RWPE1 (cell line): ENCODE measurements at regions not wholly inside any gene's neighbourhood (a gene's known extent, or its start where the extent isn't known, plus 50 kb on each side); places are given as distances from the start of the nearest gene placed in this dataset.

Experiments used
- CTCF ChIA-PET: fragments of 350-600 bp; sonication (Branson Sonifier 250); formaldehyde crosslinking; extraction: SDS; loops from one replicate; lab custom pipeline; 2021; lab: Yijun Ruan, JAX
- POLR2A ChIA-PET: fragments of 400-600 bp; formaldehyde crosslinking; extraction: SDS; loops from one replicate; lab custom pipeline; 2020; ENCODE audit warnings: antibody characterized with exemption; ENCODE audit not compliant: low non-redundant PET; lab: Yijun Ruan, JAX
- DNase-seq: peaks from one replicate; pipeline ENCODE4 v3.0.0; 2012; ENCODE audit warnings: low spot score
- H3K27ac ChIP-seq: fragments of 450-650 bp; 2 replicates; pipeline ENCODE4 v1.5.1; 2017
- CTCF ChIP-seq: fragments of 450-650 bp; conservative IDR thresholded peaks from 2 replicates; pipeline ENCODE4 v1.5.1; 2017; ENCODE audit warnings: low read depth, mild to moderate bottlenecking

- DNase-seq, result no peak
- ChIA-PET POLR2A (no interaction called here), CTCF (interaction anchor here (0.7 kb wide), 1 partner anchor 37 kb away, joined by 3 read pairs; no protein-coding TSS in a partner anchor)
- no peak for TF ChIP-seq CTCF
- no peak overlapping the region for H3K27ac ChIP-seq
Measured at GRCh38 chrX:10923466-10923865, 187.7 kb upstream of the HCCS start.

GRCh38 chrX:10926404-10926803 is 184.7 kb upstream of the HCCS start:
- POLR2A ChIA-PET, result no interaction called here
- TF ChIP-seq CTCF, result no peak
- no peak for DNase-seq
- H3K27ac ChIP-seq, result no peak overlapping the region
- CTCF ChIA-PET, result no interaction called here

GRCh38 chrX:10926891-10927290 is 184.2 kb upstream of the HCCS start:
- ChIA-PET CTCF (no interaction called here), POLR2A (no interaction called here)
- no peak for DNase-seq
- H3K27ac ChIP-seq, result no peak overlapping the region
- TF ChIP-seq CTCF, result no peak

GRCh38 chrX:10929747-10930146 is 181.4 kb upstream of the HCCS start:
- no peak for TF ChIP-seq CTCF
- H3K27ac ChIP-seq, result no peak overlapping the region
- CTCF ChIA-PET, result no interaction called here
- POLR2A ChIA-PET, result no interaction called here
- DNase-seq, result no peak

GRCh38 chrX:10930151-10930550 is 181.0 kb upstream of the HCCS start:
- ChIA-PET POLR2A (no interaction called here), CTCF (no interaction called here)
- no peak overlapping the region for H3K27ac ChIP-seq
- no peak for TF ChIP-seq CTCF
- no peak for DNase-seq

- no peak for TF ChIP-seq CTCF
- ChIA-PET POLR2A (no interaction called here), CTCF (no interaction called here)
- DNase-seq, result no peak
- no peak overlapping the region for H3K27ac ChIP-seq
Measured at GRCh38 chrX:10931976-10932375, 179.2 kb upstream of the HCCS start.

GRCh38 chrX:10932842-10933440 is 178.2 kb upstream of the HCCS start:
- no peak for DNase-seq

More at GRCh38 chrX:10932842-10933440, 178.2 kb upstream of the HCCS start:
- CTCF ChIA-PET, result no interaction called here
- H3K27ac ChIP-seq, result no peak overlapping the region
- POLR2A ChIA-PET, result no interaction called here
- TF ChIP-seq CTCF, result no peak
